ENCODE measurements at regions not wholly inside any gene's neighbourhood (a gene's known extent, or its start where the extent isn't known, plus 50 kb on each side); places are given as distances from the start of the nearest gene placed in this dataset.

DNA sequence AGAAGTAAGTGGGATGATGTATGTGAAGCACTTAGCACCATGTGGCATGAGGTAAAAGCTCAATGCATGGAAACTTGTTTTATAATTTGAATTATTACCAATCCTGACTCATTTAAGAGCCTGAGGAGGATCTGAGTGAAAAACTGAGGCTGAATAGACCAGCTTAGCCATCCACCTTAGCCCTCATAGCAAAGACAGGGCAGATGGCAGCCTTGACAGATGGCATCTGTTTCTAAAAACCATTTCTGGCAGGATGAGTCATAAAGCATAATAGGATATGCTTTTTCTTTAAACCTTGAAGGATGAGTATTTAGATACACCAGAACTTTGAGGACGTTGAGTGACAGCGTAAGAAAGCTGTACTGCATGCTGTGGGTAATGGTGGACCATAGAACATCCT, 61.0 kb upstream of the NAV2 start:
- Histone ChIP-seq H3K27me3 (ENCODE audit: control insufficient read depth in 2 of 2, insufficient read depth in 2 of 2, low read length in 2 of 2) (no peaks in the 10 kb centered on the region), H3K4me2 (replicated peaks; ENCODE audit: extremely low read depth, low read length, poor library complexity, severe bottlenecking) (no peak overlapping the region), H3K27ac (ENCODE audit: low read depth in 1 of 2, low read length in 2 of 2) (no peak overlapping the region), H3K36me3 (replicated peaks in 1 of 2; ENCODE audit: control insufficient read depth in 1 of 2, insufficient read depth in 2 of 2, low read length in 2 of 2) (no peaks in the 10 kb centered on the region), H3K9ac (ENCODE audit: insufficient read depth, low read length, poor library complexity, severe bottlenecking) (no peak overlapping the region), H4K20me1 (ENCODE audit: insufficient read depth, low read length) (no peaks in the 10 kb centered on the region), H3K9me3 (replicated peaks in 1 of 2; ENCODE audit: control insufficient read depth in 1 of 2, insufficient read depth in 1 of 2, low read length in 2 of 2) (no peaks in the 10 kb centered on the region), H2AFZ (ENCODE audit: insufficient read depth, low read depth, low read length, poor library complexity, severe bottlenecking) (no peak overlapping the region), H3K79me2 (ENCODE audit: insufficient read depth, low read length) (no peaks in the 10 kb centered on the region), H3K4me3 (replicated peaks in 1 of 3; ENCODE audit: low read depth in 2 of 3, low read length in 3 of 3) (no peak overlapping the region), H3K4me1 (ENCODE audit: control insufficient read depth in 1 of 2, insufficient read depth in 2 of 2, low read length in 2 of 2) (no peaks in the 10 kb centered on the region)
- WGBS (ENCODE audit: insufficient coverage): no CpG with 5 or more reads among the region's 2 CpGs
- Mint-ChIP-seq H3K36me3 (no peaks in the 10 kb centered on the region), H3K27me3 (ENCODE audit: low read depth in 3 of 3) (peaks cover 0 to 4% (median 4%) of the 10 kb centered on the region in 3 donors), H3K9me3 (peaks cover 0 to 2% (median 0%) of the 10 kb centered on the region in 7 donors), H3K27ac (no peak overlapping the region), H3K4me1 (no peaks in the 10 kb centered on the region), H3K4me3 (no peak overlapping the region)
- intact Hi-C loops (cut with micrococcal nuclease): no loop called here
- TF ChIP-seq, protein P1, sequence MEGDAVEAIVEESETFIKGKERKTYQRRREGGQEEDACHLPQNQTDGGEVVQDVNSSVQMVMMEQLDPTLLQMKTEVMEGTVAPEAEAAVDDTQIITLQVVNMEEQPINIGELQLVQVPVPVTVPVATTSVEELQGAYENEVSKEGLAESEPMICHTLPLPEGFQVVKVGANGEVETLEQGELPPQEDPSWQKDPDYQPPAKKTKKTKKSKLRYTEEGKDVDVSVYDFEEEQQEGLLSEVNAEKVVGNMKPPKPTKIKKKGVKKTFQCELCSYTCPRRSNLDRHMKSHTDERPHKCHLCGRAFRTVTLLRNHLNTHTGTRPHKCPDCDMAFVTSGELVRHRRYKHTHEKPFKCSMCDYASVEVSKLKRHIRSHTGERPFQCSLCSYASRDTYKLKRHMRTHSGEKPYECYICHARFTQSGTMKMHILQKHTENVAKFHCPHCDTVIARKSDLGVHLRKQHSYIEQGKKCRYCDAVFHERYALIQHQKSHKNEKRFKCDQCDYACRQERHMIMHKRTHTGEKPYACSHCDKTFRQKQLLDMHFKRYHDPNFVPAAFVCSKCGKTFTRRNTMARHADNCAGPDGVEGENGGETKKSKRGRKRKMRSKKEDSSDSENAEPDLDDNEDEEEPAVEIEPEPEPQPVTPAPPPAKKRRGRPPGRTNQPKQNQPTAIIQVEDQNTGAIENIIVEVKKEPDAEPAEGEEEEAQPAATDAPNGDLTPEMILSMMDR (IDR thresholded peaks at IDR 0.05): no peak
- DNase-seq: no peak

DNA sequence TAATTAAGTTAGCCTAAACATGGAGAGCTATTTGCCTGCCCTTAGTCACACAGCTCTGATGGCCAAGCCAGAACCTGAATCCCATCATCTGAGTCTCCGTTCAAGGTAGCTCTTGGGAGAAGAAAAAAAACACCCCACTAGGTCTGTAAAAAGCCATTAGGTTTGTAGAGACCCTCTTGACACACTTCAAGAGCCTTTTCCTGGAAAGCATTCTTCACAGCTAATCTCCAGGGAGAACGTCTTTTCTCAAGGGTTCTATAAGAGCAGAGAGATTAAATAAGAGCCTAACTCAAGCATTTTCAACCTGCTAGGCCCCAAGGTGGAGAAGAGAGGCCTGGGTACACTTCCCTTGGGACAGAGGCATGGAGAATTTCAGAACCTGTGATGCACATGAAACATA, 61.6 kb upstream of the NAV2 start:
- Histone ChIP-seq H3K27ac (ENCODE audit: low read depth in 1 of 2, low read length in 2 of 2) (no peak overlapping the region), H3K4me3 (replicated peaks in 1 of 3; ENCODE audit: low read depth in 2 of 3, low read length in 3 of 3) (no peak overlapping the region), H3K4me2 (replicated peaks; ENCODE audit: extremely low read depth, low read length, poor library complexity, severe bottlenecking) (no peak overlapping the region), H3K36me3 (replicated peaks in 1 of 2; ENCODE audit: control insufficient read depth in 1 of 2, insufficient read depth in 2 of 2, low read length in 2 of 2) (no peaks in the 10 kb centered on the region), H3K9me3 (replicated peaks in 1 of 2; ENCODE audit: control insufficient read depth in 1 of 2, insufficient read depth in 1 of 2, low read length in 2 of 2) (no peaks in the 10 kb centered on the region), H3K79me2 (ENCODE audit: insufficient read depth, low read length) (no peaks in the 10 kb centered on the region), H2AFZ (ENCODE audit: insufficient read depth, low read depth, low read length, poor library complexity, severe bottlenecking) (no peak overlapping the region), H4K20me1 (ENCODE audit: insufficient read depth, low read length) (no peaks in the 10 kb centered on the region), H3K27me3 (ENCODE audit: control insufficient read depth in 2 of 2, insufficient read depth in 2 of 2, low read length in 2 of 2) (no peaks in the 10 kb centered on the region), H3K4me1 (ENCODE audit: control insufficient read depth in 1 of 2, insufficient read depth in 2 of 2, low read length in 2 of 2) (no peaks in the 10 kb centered on the region), H3K9ac (ENCODE audit: insufficient read depth, low read length, poor library complexity, severe bottlenecking) (no peak overlapping the region)
- Mint-ChIP-seq H3K27ac (no peak overlapping the region), H3K4me1 (no peaks in the 10 kb centered on the region), H3K36me3 (no peaks in the 10 kb centered on the region), H3K9me3 (peaks cover 0 to 2% (median 0%) of the 10 kb centered on the region in 7 donors), H3K4me3 (no peak overlapping the region), H3K27me3 (ENCODE audit: low read depth in 3 of 3) (peaks cover 1 to 5% (median 4%) of the 10 kb centered on the region in 3 donors)
- TF ChIP-seq, protein P1 (IDR thresholded peaks at IDR 0.05): no peak
- intact Hi-C loops (cut with micrococcal nuclease): no loop called here
- no CpG with 5 or more reads among the region's 2 CpGs for WGBS (ENCODE audit: insufficient coverage)
- DNase-seq: no peak
